DND-41 (cell line): ENCODE measurements at regions not wholly inside any gene's neighbourhood (a gene's known extent, or its start where the extent isn't known, plus 50 kb on each side); places are given as distances from the start of the nearest gene placed in this dataset.

Experiments
- ATAC-seq: fragments of 200-7000 bp; cut with Tn5 transposase; 3 replicates; pipeline ENCODE4 v1.9.1; 2021; ENCODE audit warnings: low read depth; ENCODE audit not compliant: insufficient read depth
- DNase-seq: peaks from one replicate; pipeline ENCODE4 v3.0.0-alpha.2; 2020
- H2AFZ ChIP-seq: 2 replicates; pipeline ENCODE4 v1.6.0; 2012; ENCODE audit warnings: low read depth, low read length
- H3K27ac ChIP-seq: 2 replicates; pipeline ENCODE4 v1.5.1; 2012; ENCODE audit warnings: low read length, inconsistent platforms
- H3K27me3 ChIP-seq: fragments of 200-600 bp; sonication (generic); 2 replicates; pipeline ENCODE4 v1.6.0; 2012; ENCODE audit warnings: low read length, mild to moderate bottlenecking, inconsistent platforms; ENCODE audit not compliant: insufficient read depth, poor library complexity
- H3K36me3 ChIP-seq: 2 replicates; pipeline ENCODE4 v1.5.1; 2012; ENCODE audit warnings: low read length, inconsistent platforms; ENCODE audit not compliant: insufficient read depth
- H3K4me1 ChIP-seq: 2 replicates; pipeline ENCODE4 v1.5.1; 2012; ENCODE audit warnings: mild to moderate bottlenecking, low read length; ENCODE audit not compliant: insufficient read depth
- H3K4me2 ChIP-seq: 2 replicates; pipeline ENCODE4 v1.6.0; 2012; ENCODE audit warnings: mild to moderate bottlenecking, moderate library complexity, low read length, inconsistent platforms; ENCODE audit not compliant: insufficient read depth
- H3K4me3 ChIP-seq, 2 experiments: fragments of 200-600 bp in 1 of 2; shearing (Covaris generic) in 1 of 2; 2 replicates each; pipeline ENCODE4 v1.5.1; 2012 to 2016; ENCODE audit warnings: inconsistent platforms in 2 of 2, low read length in 2 of 2, mild to moderate bottlenecking in 2 of 2, low read depth in 1 of 2, moderate library complexity in 1 of 2
- H3K79me2 ChIP-seq: 2 replicates; pipeline ENCODE4 v1.6.0; 2012; ENCODE audit warnings: low read length, inconsistent platforms; ENCODE audit not compliant: insufficient read depth
- H3K9ac ChIP-seq: 2 replicates; pipeline ENCODE4 v1.6.0; 2012; ENCODE audit warnings: low read depth, mild to moderate bottlenecking, inconsistent platforms, low read length, moderate library complexity
- H3K9me3 ChIP-seq: 2 replicates; pipeline ENCODE4 v1.5.1; 2012; ENCODE audit warnings: low read length, moderate library complexity, mild to moderate bottlenecking, inconsistent platforms; ENCODE audit not compliant: insufficient read depth, severe bottlenecking
- H4K20me1 ChIP-seq: 2 replicates; pipeline ENCODE4 v1.6.0; 2012; ENCODE audit warnings: low read length; ENCODE audit not compliant: insufficient read depth
- EZH2 ChIP-seq: IDR thresholded peaks from 3 replicates; pipeline ENCODE4 v1.6.1; 2012; ENCODE audit warnings: borderline replicate concordance, low read depth, mild to moderate bottlenecking, moderate library complexity, low read length, inconsistent platforms; ENCODE audit not compliant: severe bottlenecking
- TF ChIP-seq, protein P1 (sequence below): IDR thresholded peaks from 2 replicates; pipeline ENCODE4 v1.5.1; 2012; ENCODE audit warnings: borderline replicate concordance, low read length, moderate library complexity, mild to moderate bottlenecking; ENCODE audit not compliant: poor library complexity, severe bottlenecking; ENCODE audit errors: extremely low read depth

DNA sequence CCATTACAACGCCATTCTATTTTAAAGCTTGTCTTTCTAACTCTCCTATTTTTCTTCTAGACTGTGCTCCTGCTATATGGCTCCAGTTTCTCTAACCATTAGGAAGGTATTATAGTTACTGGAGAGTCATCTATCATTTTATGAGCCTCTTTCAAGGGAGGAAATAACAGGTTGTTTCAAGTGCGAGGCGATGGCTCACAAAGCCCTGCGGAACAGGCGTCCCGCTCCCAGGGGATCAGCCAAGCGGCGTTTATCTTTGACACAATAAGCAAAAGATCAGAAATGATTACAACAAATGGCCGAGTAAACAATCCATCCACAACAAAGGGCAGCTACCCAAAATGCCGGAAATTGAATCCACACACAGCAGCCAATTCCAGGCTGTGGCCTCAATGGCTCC lies 249.5 kb upstream of the POU3F1 start:
- Histone ChIP-seq H3K79me2 (no peaks in the 10 kb centered on the region), H3K4me1 (0 out of 2 replicates have a peak, but pooled peaks cover 2% of the 10 kb centered on the region), H3K4me2 (no peak overlapping the region), H3K9me3 (no peaks in the 10 kb centered on the region), H3K27ac (no peak overlapping the region), H4K20me1 (no peaks in the 10 kb centered on the region; the same call in 1 of the 2 replicates), H3K27me3 (peaks cover 23% of the 10 kb centered on the region), H3K4me3 (no peak overlapping the region), H2AFZ (no peak overlapping the region), H3K36me3 (no peaks in the 10 kb centered on the region), H3K9ac (no peak overlapping the region)
- TF ChIP-seq, protein P1, sequence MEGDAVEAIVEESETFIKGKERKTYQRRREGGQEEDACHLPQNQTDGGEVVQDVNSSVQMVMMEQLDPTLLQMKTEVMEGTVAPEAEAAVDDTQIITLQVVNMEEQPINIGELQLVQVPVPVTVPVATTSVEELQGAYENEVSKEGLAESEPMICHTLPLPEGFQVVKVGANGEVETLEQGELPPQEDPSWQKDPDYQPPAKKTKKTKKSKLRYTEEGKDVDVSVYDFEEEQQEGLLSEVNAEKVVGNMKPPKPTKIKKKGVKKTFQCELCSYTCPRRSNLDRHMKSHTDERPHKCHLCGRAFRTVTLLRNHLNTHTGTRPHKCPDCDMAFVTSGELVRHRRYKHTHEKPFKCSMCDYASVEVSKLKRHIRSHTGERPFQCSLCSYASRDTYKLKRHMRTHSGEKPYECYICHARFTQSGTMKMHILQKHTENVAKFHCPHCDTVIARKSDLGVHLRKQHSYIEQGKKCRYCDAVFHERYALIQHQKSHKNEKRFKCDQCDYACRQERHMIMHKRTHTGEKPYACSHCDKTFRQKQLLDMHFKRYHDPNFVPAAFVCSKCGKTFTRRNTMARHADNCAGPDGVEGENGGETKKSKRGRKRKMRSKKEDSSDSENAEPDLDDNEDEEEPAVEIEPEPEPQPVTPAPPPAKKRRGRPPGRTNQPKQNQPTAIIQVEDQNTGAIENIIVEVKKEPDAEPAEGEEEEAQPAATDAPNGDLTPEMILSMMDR, result no peak
- no peak for TF ChIP-seq EZH2
- DNase-seq, result no peak
- no peak for ATAC-seq

DNA sequence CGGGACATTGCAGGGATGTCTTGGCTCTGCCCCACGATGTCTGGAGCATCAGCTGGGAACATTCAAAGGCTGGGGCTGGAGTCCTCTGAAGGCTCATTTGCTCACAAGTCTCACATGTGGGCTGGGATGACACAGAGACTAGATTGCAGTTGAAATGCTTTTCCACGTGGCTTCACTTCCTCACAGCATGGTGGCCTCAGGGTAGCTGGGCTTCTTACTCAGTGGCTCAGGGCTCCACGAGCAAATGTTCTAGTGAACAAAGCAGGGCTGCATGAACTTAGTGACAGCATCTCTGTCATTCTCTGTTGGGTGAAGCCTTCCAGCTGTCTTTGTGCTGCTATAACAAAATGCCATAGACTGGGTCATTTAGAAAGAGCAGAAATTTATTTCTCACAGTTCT lies 247.0 kb upstream of the POU3F1 start:
- H3K9ac ChIP-seq, result no peak overlapping the region
- no peak overlapping the region for H2AFZ ChIP-seq
- H3K27ac ChIP-seq, result no peak overlapping the region
- no peaks in the 10 kb centered on the region for H3K36me3 ChIP-seq
- no peaks in the 10 kb centered on the region; the same call in 1 of the 2 replicates for H4K20me1 ChIP-seq
- DNase-seq (no peak), ATAC-seq (no peak)
- H3K27me3 ChIP-seq, result peaks cover 25% of the 10 kb centered on the region
- no peak overlapping the region for H3K4me3 ChIP-seq
- H3K4me2 ChIP-seq, result no peak overlapping the region
- no peak for TF ChIP-seq EZH2
- TF ChIP-seq, protein P1, result no peak
- 0 out of 2 replicates have a peak, but pooled peaks cover 1% of the 10 kb centered on the region for H3K4me1 ChIP-seq
- no peaks in the 10 kb centered on the region for H3K79me2 ChIP-seq
- no peaks in the 10 kb centered on the region for H3K9me3 ChIP-seq

DNA sequence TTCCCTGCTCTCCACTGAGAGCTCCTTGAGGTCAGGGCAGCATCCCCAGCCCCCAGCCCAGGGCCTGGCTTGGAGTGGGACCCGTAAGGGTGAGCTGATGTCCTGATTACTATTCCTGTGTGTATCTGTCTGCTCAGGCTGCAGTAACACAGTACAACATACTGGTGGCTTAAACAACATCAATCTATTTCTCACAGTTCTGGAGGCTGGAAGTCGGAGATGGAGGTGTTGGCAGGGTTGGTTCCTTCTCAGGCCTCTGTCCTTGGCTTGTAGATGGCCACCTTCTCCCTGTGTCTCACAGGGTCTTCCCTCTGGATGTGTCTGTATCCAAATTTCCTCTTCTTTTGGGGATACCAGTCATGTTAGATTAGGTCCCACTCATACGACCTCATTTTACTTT lies 246.4 kb upstream of the POU3F1 start:
- no peaks in the 10 kb centered on the region for H4K20me1 ChIP-seq
- H3K9me3 ChIP-seq, result no peaks in the 10 kb centered on the region
- ATAC-seq (no peak), DNase-seq (no peak)
- H2AFZ ChIP-seq, result no peak overlapping the region
- H3K79me2 ChIP-seq, result no peaks in the 10 kb centered on the region
- H3K4me1 ChIP-seq, result no peaks in the 10 kb centered on the region
- H3K4me3 ChIP-seq, result no peak overlapping the region
- H3K9ac ChIP-seq, result no peak overlapping the region
- no peak for TF ChIP-seq EZH2
- TF ChIP-seq, protein P1, result no peak
- no peaks in the 10 kb centered on the region for H3K36me3 ChIP-seq
- peaks cover 20% of the 10 kb centered on the region for H3K27me3 ChIP-seq
- H3K4me2 ChIP-seq, result no peak overlapping the region
- H3K27ac ChIP-seq, result no peak overlapping the region
